Stomach (tissue), 8 donors: ENCODE measurements at regions not wholly inside any gene's neighbourhood (a gene's known extent, or its start where the extent isn't known, plus 50 kb on each side); places are given as distances from the start of the nearest gene placed in this dataset.
A peak's percentile ranks its signal among the peaks of the same experiment; 100 is the strongest.

Source experiments
- DNase-seq, 2 donors: peaks; one replicate each; pipeline versions ENCODE4 v3.0.0 to v3.0.0-alpha.2; 2013 to 2019
- H3K27ac ChIP-seq, 5 donors: fragments of 200-600 bp in 4 of 5; sonication (generic) in 4 of 5; one replicate each; pipeline ENCODE4 v1.5.1; 2013 to 2019; ENCODE audit warnings: mild to moderate bottlenecking in 1 of 5, moderate library complexity in 1 of 5
- H3K27me3 ChIP-seq, 3 donors: fragments of 200-600 bp; sonication (generic); one replicate each; pipeline ENCODE4 v1.5.1; 2017 to 2019; ENCODE audit warnings: mixed run types in 1 of 3
- H3K36me3 ChIP-seq, 4 donors: fragments of 200-600 bp; sonication (generic); 1 replicate in 3 of 4; 2 replicates in 1 of 4; pipeline ENCODE4 v1.5.1; 2016 to 2019
- H3K4me1 ChIP-seq, 4 donors: fragments of 200-600 bp; sonication (generic); one replicate each; pipeline ENCODE4 v1.5.1; 2016 to 2019
- H3K4me3 ChIP-seq, 4 donors: fragments of 200-600 bp; sonication (generic) in 3 of 4; one replicate each; pipeline ENCODE4 v1.5.1; 2016 to 2019; ENCODE audit warnings: mild to moderate bottlenecking in 1 of 4
- H3K9me3 ChIP-seq, 4 donors: fragments of 200-600 bp; sonication (generic); one replicate each; pipeline ENCODE4 v1.5.1; 2016 to 2019
- CTCF ChIP-seq, 7 experiments: fragments of 450-650 bp in 4 of 7; fragments of 200-600 bp in 3 of 7; sonication (generic) in 3 of 7; IDR thresholded peaks; one replicate each; pipeline ENCODE4 v1.5.1; 2016 to 2019; ENCODE audit warnings: antibody characterized with exemption in 7 of 7, control low read depth in 2 of 7, mild to moderate bottlenecking in 1 of 7
- EP300 ChIP-seq: sonication (generic); formaldehyde crosslinking; IDR thresholded peaks from one replicate; pipeline ENCODE4 v1.6.1; 2017; ENCODE audit warnings: antibody characterized with exemption
- POLR2A ChIP-seq, 4 donors: fragments of 450-650 bp; IDR thresholded peaks; one replicate each; pipeline ENCODE4 v1.6.1; 2016; ENCODE audit warnings: antibody characterized with exemption in 4 of 4, control low read depth in 2 of 4, mild to moderate bottlenecking in 1 of 4, moderate library complexity in 1 of 4
- POLR2AphosphoS5 ChIP-seq, 3 donors: sonication (generic); formaldehyde crosslinking; IDR thresholded peaks; one replicate each; pipeline ENCODE4 v1.6.1; 2016; ENCODE audit warnings: antibody characterized with exemption in 3 of 3
- WGBS, 5 donors: extraction: QIAGEN DNeasy Blood & Tissue Kit in 3 of 5; methylation state at CpG; one replicate each; pipeline versions ENCODE4 v1.1.5 to v1.1.7; 2013 to 2018; 5-methylcytosine and 5-hydroxymethylcytosine counted together
- intact Hi-C: fragments of 100-400 bp; cut with DNase I; formaldehyde crosslinking; loops from one replicate; pipeline ENCODE4 v1.15.1; 2023; ENCODE audit warnings: low total_unique reads
- donor health status: healthy with polysubstance abuse.
- donor health status: Bipolar disorder and iron deficiency.
- donor health status: healthy.

GRCh38 chr5:125323613-125324012, 577.2 kb upstream of the ZNF608 start:
- Histone ChIP-seq H3K27me3 (no peaks in the 10 kb centered on the region), H3K36me3 (no peaks in the 10 kb centered on the region), H3K4me3 (no peak overlapping the region), H3K4me1 (peaks cover 0 to 21% (median 11%) of the 10 kb centered on the region in 4 donors), H3K27ac (no peak overlapping the region), H3K9me3 (no peaks in the 10 kb centered on the region)
- no peak for TF ChIP-seq POLR2AphosphoS5 (IDR thresholded peaks at IDR 0.05)
- no peak for TF ChIP-seq EP300
- TF ChIP-seq POLR2A (IDR thresholded peaks at IDR 0.05) = no peak
- no peak for TF ChIP-seq CTCF (IDR thresholded peaks at IDR 0.05)
- DNase-seq = peak in 1 of 2 donors; percentile 6
- intact Hi-C loops = no loop called here
- WGBS, 5 donors = 11 to 32% (median 18%) methylated on average over 2 of the region's 2 CpGs

GRCh38 chr5:125325488-125326149, 579.2 kb upstream of the ZNF608 start:
- peaks cover 0 to 21% (median 11%) of the 10 kb centered on the region in 4 donors for H3K4me1 ChIP-seq
- DNase-seq = no peak
- WGBS, 5 donors = 57 to 67% (median 63%) methylated on average over 4 of the region's 4 CpGs

GRCh38 chr5:125326150-125326510, 579.7 kb upstream of the ZNF608 start:
- Histone ChIP-seq H3K9me3 (no peaks in the 10 kb centered on the region), H3K4me1 (peaks cover 0 to 21% (median 11%) of the 10 kb centered on the region in 4 donors), H3K27ac (no peak overlapping the region), H3K4me3 (no peak overlapping the region), H3K27me3 (no peaks in the 10 kb centered on the region), H3K36me3 (no peaks in the 10 kb centered on the region)
- no peak for TF ChIP-seq POLR2A (IDR thresholded peaks at IDR 0.05)
- no peak for TF ChIP-seq EP300
- TF ChIP-seq POLR2AphosphoS5 (IDR thresholded peaks at IDR 0.05) = no peak
- TF ChIP-seq CTCF (IDR thresholded peaks at IDR 0.05) = no peak
- intact Hi-C loops = no loop called here
- peak; percentile 44 to 78 for DNase-seq

More at GRCh38 chr5:125325488-125326149, 579.2 kb upstream of the ZNF608 start:
- H3K27ac ChIP-seq = no peak overlapping the region
- no peaks in the 10 kb centered on the region for H3K9me3 ChIP-seq
- intact Hi-C loops = no loop called here
- TF ChIP-seq POLR2AphosphoS5 (IDR thresholded peaks at IDR 0.05) (no peak), CTCF (IDR thresholded peaks at IDR 0.05) (no peak), POLR2A (IDR thresholded peaks at IDR 0.05) (no peak), EP300 (no peak)
- H3K4me3 ChIP-seq = no peak overlapping the region
- no peaks in the 10 kb centered on the region for H3K27me3 ChIP-seq
- no peaks in the 10 kb centered on the region for H3K36me3 ChIP-seq

- intact Hi-C loops = no loop called here
- no peak for TF ChIP-seq EP300
- no peak for TF ChIP-seq POLR2AphosphoS5 (IDR thresholded peaks at IDR 0.05)
- TF ChIP-seq POLR2A (IDR thresholded peaks at IDR 0.05) = no peak
- no peak for TF ChIP-seq CTCF (IDR thresholded peaks at IDR 0.05)
Measured at GRCh38 chr5:125327676-125328075, 581.2 kb upstream of the ZNF608 start.

More at GRCh38 chr5:125327676-125328075, 581.2 kb upstream of the ZNF608 start:
- 79 to 92% (median 85%) methylated on average over 3 of the region's 3 CpGs for WGBS, 5 donors
- Histone ChIP-seq H3K36me3 (no peaks in the 10 kb centered on the region), H3K4me1 (peaks cover 0 to 21% (median 11%) of the 10 kb centered on the region in 4 donors), H3K4me3 (no peak overlapping the region), H3K9me3 (no peaks in the 10 kb centered on the region), H3K27me3 (no peaks in the 10 kb centered on the region), H3K27ac (no peak overlapping the region)
- DNase-seq = no peak
